A549 (cell line): ENCODE measurements at regions not wholly inside any gene's neighbourhood (a gene's known extent, or its start where the extent isn't known, plus 50 kb on each side); places are given as distances from the start of the nearest gene placed in this dataset.

Experiments
- ATAC-seq, 2 experiments: fragments of 200-7000 bp in 1 of 2; fragments of >200 bp in 1 of 2; cut with Nextera tagmentation in 1 of 2; cut with Tn5 transposase in 1 of 2; 3 replicates each; pipeline versions ENCODE4 v1.8.0 to v1.9.1; 2018 to 2020; ENCODE audit warnings: mild to moderate bottlenecking in 1 of 2, moderate library complexity in 1 of 2
- CTCF ChIA-PET: fragments of 300-600 bp; sonication (Branson Sonifier 250); formaldehyde crosslinking; extraction: SDS; loops from one replicate; lab custom pipeline; 2021; ENCODE audit warnings: antibody characterized with exemption, inconsistent platforms; lab: Yijun Ruan, JAX
- POLR2A ChIA-PET: fragments of 350-600 bp; formaldehyde crosslinking; extraction: SDS; loops from one replicate; lab custom pipeline; 2021; ENCODE audit warnings: antibody characterized with exemption, inconsistent platforms; lab: Yijun Ruan, JAX
- DNase-seq, 2 experiments: peaks; one replicate each; pipeline versions ENCODE4 v3.0.0 to v3.0.0-alpha.2; 2011 to 2016; ENCODE audit warnings: low read depth in 1 of 2, low spot score in 1 of 2
- FAIRE-seq: peaks from 2 replicates; lab custom pipeline; 2011; peaks lifted over from hg19 to GRCh38; lab: Jason Lieb, UNC
- H3K27ac ChIP-seq, 2 experiments: fragments of >200 bp; sonication (Bioruptor Twin); formaldehyde crosslinking; 3 replicates each; pipeline ENCODE4 v1.5.1; 2016 to 2017
- H3K4me1 ChIP-seq: fragments of >200 bp; sonication (Bioruptor Twin); formaldehyde crosslinking; 3 replicates; pipeline ENCODE4 v1.6.1; 2016
- H3K4me2 ChIP-seq: fragments of >200 bp; sonication (Bioruptor Twin); formaldehyde crosslinking; 3 replicates; pipeline ENCODE4 v1.6.1; 2016
- H3K4me3 ChIP-seq: fragments of >200 bp; sonication (Bioruptor Twin); formaldehyde crosslinking; 3 replicates; pipeline ENCODE4 v1.5.1; 2016
- H3K9me3 ChIP-seq: fragments of >200 bp; sonication (Bioruptor Twin); formaldehyde crosslinking; 3 replicates; pipeline ENCODE4 v1.6.1; 2016
- BHLHE40 ChIP-seq: IDR thresholded peaks from 2 replicates; pipeline ENCODE4 v1.6.1; 2012; ENCODE audit warnings: low read depth, low read length, inconsistent platforms
- CEBPB ChIP-seq, 2 experiments: fragments of >200 bp in 1 of 2; sonication (Bioruptor Twin) in 1 of 2; formaldehyde crosslinking in 1 of 2; IDR thresholded peaks; 2 replicates each; pipeline ENCODE4 v1.6.1; 2012 to 2016
- ESRRA ChIP-seq: fragments of 150-350 bp; IDR thresholded peaks from 2 replicates; pipeline ENCODE4 v1.6.1; 2014; ENCODE audit warnings: mild to moderate bottlenecking, low read length, borderline replicate concordance
- GATA3 ChIP-seq: IDR thresholded peaks from 2 replicates; pipeline ENCODE4 v1.6.1; 2012; ENCODE audit warnings: borderline replicate concordance
- HEYL ChIP-seq: fragments of 250-450 bp; sonication (Bioruptor Pico); IDR thresholded peaks from 2 replicates; pipeline ENCODE4 v1.8.0; 2021; ENCODE audit warnings: mild to moderate bottlenecking, moderate library complexity
- HOXB13 ChIP-seq: fragments of 250-450 bp; sonication (Bioruptor Pico); IDR thresholded peaks from 2 replicates; pipeline ENCODE4 v1.5.0; 2020; ENCODE audit warnings: low read depth, mild to moderate bottlenecking, moderate library complexity
- HOXB5 ChIP-seq: fragments of 250-450 bp; sonication (Bioruptor Pico); IDR thresholded peaks from 2 replicates; pipeline ENCODE4 v1.5.0; 2020; ENCODE audit warnings: mild to moderate bottlenecking, moderate library complexity
- JUNB ChIP-seq: fragments of >200 bp; sonication (Bioruptor Twin); formaldehyde crosslinking; IDR thresholded peaks from 2 replicates; pipeline ENCODE4 v1.6.1; 2016
- KDM1A ChIP-seq: fragments of 200-600 bp; sonication (generic); IDR thresholded peaks from 2 replicates; pipeline ENCODE4 v1.6.1; 2016; ENCODE audit warnings: low read depth, mild to moderate bottlenecking
- MAFK ChIP-seq: fragments of 450-650 bp; IDR thresholded peaks from 2 replicates; pipeline ENCODE4 v1.6.1; 2014; ENCODE audit not compliant: partially characterized antibody
- NPAS2 ChIP-seq: fragments of 250-450 bp; sonication (Bioruptor Pico); IDR thresholded peaks from 2 replicates; pipeline ENCODE4 v1.8.0; 2022; ENCODE audit warnings: mild to moderate bottlenecking, moderate library complexity, borderline replicate concordance
- PHF8 ChIP-seq: fragments of 200-600 bp; sonication (generic); IDR thresholded peaks from 2 replicates; pipeline ENCODE4 v1.6.1; 2016; ENCODE audit warnings: low read depth, mild to moderate bottlenecking, antibody characterized with exemption, moderate library complexity, borderline replicate concordance
- POLR2AphosphoS2 ChIP-seq: conservative IDR thresholded peaks from 2 replicates; pipeline ENCODE4 v1.6.1; 2012; ENCODE audit warnings: low read length, improper control_type of control experiment, inconsistent platforms
- RARB ChIP-seq: fragments of 250-450 bp; sonication (Bioruptor Pico); IDR thresholded peaks from 2 replicates; pipeline ENCODE4 v1.8.0; 2021; ENCODE audit warnings: mild to moderate bottlenecking, moderate library complexity
- RFX5 ChIP-seq: fragments of 450-650 bp; IDR thresholded peaks from 2 replicates; pipeline ENCODE4 v1.7.1; 2014; ENCODE audit warnings: antibody characterized with exemption, mild to moderate bottlenecking, moderate library complexity
- SREBF2 ChIP-seq: fragments of 450-650 bp; IDR thresholded peaks from 2 replicates; pipeline ENCODE4 v1.6.1; 2014; ENCODE audit warnings: mild to moderate bottlenecking, moderate library complexity
- ZC3H11A ChIP-seq: fragments of 450-650 bp; IDR thresholded peaks from 2 replicates; pipeline ENCODE4 v1.6.1; 2014; ENCODE audit warnings: antibody characterized with exemption, mild to moderate bottlenecking
- ZSCAN20 ChIP-seq: fragments of 250-450 bp; sonication (Bioruptor Pico); IDR thresholded peaks from 2 replicates; pipeline ENCODE4 v1.8.0; 2022; ENCODE audit warnings: mild to moderate bottlenecking, moderate library complexity
- WGBS: methylation state at CpG from one replicate; pipeline ENCODE4 v1.1.6; 2017; ENCODE audit errors: missing lambda C conversion rate; 5-methylcytosine and 5-hydroxymethylcytosine counted together
- TF ChIP-seq, protein P1 (sequence below): fragments of 250-450 bp; sonication (Bioruptor Pico); IDR thresholded peaks from 2 replicates; pipeline ENCODE4 v1.5.0; 2021; ENCODE audit warnings: mild to moderate bottlenecking, moderate library complexity, borderline replicate concordance
- TF ChIP-seq, protein P2 (sequence below): fragments of >200 bp; sonication (Bioruptor Twin); formaldehyde crosslinking; IDR thresholded peaks from 3 replicates; pipeline ENCODE4 v1.5.1; 2016
- TF ChIP-seq, protein P3 (sequence below): IDR thresholded peaks from 2 replicates; pipeline ENCODE4 v1.6.1; 2012; ENCODE audit warnings: low read depth, borderline replicate concordance
- TF ChIP-seq, protein P4 (sequence below): fragments of 200-600 bp; sonication (generic); IDR thresholded peaks from 2 replicates; pipeline ENCODE4 v1.6.1; 2016; ENCODE audit warnings: antibody characterized with exemption, mild to moderate bottlenecking, moderate library complexity
- TF ChIP-seq, protein P5 (sequence below): IDR thresholded peaks from 2 replicates; pipeline ENCODE4 v1.6.1; 2012
- TF ChIP-seq, protein P6 (sequence below): IDR thresholded peaks from 2 replicates; pipeline ENCODE4 v1.6.1; 2012

DNA sequence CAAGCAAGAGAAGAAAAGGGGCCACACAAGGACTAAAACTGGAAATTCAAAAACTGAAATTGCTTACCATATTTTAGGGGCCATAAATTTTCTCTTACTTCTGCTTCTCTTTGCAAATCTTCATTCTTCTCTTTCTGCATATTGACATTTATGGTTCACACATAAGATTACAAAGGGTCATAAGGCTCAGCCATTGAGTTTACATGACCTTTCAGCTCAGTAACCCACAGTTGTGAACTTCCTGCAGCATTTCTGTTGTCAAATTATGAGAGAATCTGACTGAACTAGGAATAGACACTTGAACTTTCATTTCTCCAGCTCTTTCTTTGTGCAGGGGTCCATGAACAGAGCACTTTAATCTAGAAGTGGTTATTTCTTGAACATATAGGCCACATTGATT lies 434.8 kb upstream of the CT83 start:
- Histone ChIP-seq H3K4me2 (no peak overlapping the region), H3K4me3 (no peak overlapping the region), H3K27ac (no peak overlapping the region)
- FAIRE-seq (no peak), ATAC-seq (no peak), DNase-seq (no peak)
- ChIA-PET POLR2A (no interaction called here), CTCF (no interaction called here)
- no peak for TF ChIP-seq NPAS2 (CRISPR knock-in tag)
- TF ChIP-seq CEBPB (IDR thresholded peaks at IDR 0.05): no peak
- TF ChIP-seq, protein P1, sequence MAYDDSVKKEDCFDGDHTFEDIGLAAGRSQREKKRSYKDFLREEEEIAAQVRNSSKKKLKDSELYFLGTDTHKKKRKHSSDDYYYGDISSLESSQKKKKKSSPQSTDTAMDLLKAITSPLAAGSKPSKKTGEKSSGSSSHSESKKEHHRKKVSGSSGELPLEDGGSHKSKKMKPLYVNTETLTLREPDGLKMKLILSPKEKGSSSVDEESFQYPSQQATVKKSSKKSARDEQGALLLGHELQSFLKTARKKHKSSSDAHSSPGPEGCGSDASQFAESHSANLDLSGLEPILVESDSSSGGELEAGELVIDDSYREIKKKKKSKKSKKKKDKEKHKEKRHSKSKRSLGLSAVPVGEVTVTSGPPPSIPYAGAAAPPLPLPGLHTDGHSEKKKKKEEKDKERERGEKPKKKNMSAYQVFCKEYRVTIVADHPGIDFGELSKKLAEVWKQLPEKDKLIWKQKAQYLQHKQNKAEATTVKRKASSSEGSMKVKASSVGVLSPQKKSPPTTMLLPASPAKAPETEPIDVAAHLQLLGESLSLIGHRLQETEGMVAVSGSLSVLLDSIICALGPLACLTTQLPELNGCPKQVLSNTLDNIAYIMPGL (CRISPR knock-in tag): no peak
- no peak for TF ChIP-seq POLR2AphosphoS2
- TF ChIP-seq, protein P2, sequence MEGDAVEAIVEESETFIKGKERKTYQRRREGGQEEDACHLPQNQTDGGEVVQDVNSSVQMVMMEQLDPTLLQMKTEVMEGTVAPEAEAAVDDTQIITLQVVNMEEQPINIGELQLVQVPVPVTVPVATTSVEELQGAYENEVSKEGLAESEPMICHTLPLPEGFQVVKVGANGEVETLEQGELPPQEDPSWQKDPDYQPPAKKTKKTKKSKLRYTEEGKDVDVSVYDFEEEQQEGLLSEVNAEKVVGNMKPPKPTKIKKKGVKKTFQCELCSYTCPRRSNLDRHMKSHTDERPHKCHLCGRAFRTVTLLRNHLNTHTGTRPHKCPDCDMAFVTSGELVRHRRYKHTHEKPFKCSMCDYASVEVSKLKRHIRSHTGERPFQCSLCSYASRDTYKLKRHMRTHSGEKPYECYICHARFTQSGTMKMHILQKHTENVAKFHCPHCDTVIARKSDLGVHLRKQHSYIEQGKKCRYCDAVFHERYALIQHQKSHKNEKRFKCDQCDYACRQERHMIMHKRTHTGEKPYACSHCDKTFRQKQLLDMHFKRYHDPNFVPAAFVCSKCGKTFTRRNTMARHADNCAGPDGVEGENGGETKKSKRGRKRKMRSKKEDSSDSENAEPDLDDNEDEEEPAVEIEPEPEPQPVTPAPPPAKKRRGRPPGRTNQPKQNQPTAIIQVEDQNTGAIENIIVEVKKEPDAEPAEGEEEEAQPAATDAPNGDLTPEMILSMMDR: no peak
- no peak for TF ChIP-seq RFX5
- no peak for TF ChIP-seq BHLHE40
- no peak for TF ChIP-seq MAFK
- TF ChIP-seq, all 56 proteins: peak for 0
- no peaks in the 10 kb centered on the region for H3K4me1 ChIP-seq
- no peaks in the 10 kb centered on the region for H3K9me3 ChIP-seq

DNA sequence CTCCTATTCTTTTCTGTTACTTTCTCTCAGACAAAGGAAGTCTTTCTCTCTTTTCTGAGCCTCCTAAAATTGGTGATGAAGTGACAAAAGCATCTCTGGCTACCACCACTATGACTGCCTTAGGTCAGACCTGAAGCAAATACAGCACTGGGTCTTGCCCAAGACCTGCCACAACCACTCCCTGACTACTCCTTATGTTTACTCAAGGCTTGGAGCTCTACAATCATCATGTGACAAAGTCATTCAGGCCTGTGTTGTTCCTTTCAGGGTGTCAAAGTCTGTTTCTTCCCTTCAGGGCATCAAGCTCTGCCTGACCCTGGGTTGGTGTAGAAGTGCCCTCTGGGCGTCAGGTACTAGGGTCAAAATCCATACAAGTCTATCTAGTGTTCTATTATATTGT lies 419.2 kb upstream of the CT83 start:
- ChIA-PET POLR2A (no interaction called here), CTCF (no interaction called here)
- ATAC-seq (no peak), FAIRE-seq (no peak), DNase-seq (no peak)
- no peak overlapping the region for H3K27ac ChIP-seq
- WGBS: 11% methylated on average over 1 of the region's 1 CpG
- H3K4me1 ChIP-seq: no peaks in the 10 kb centered on the region
- H3K4me3 ChIP-seq: no peak overlapping the region
- H3K4me2 ChIP-seq: no peak overlapping the region
- TF ChIP-seq, protein P3, sequence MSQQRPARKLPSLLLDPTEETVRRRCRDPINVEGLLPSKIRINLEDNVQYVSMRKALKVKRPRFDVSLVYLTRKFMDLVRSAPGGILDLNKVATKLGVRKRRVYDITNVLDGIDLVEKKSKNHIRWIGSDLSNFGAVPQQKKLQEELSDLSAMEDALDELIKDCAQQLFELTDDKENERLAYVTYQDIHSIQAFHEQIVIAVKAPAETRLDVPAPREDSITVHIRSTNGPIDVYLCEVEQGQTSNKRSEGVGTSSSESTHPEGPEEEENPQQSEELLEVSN: no peak
- TF ChIP-seq, protein P4, sequence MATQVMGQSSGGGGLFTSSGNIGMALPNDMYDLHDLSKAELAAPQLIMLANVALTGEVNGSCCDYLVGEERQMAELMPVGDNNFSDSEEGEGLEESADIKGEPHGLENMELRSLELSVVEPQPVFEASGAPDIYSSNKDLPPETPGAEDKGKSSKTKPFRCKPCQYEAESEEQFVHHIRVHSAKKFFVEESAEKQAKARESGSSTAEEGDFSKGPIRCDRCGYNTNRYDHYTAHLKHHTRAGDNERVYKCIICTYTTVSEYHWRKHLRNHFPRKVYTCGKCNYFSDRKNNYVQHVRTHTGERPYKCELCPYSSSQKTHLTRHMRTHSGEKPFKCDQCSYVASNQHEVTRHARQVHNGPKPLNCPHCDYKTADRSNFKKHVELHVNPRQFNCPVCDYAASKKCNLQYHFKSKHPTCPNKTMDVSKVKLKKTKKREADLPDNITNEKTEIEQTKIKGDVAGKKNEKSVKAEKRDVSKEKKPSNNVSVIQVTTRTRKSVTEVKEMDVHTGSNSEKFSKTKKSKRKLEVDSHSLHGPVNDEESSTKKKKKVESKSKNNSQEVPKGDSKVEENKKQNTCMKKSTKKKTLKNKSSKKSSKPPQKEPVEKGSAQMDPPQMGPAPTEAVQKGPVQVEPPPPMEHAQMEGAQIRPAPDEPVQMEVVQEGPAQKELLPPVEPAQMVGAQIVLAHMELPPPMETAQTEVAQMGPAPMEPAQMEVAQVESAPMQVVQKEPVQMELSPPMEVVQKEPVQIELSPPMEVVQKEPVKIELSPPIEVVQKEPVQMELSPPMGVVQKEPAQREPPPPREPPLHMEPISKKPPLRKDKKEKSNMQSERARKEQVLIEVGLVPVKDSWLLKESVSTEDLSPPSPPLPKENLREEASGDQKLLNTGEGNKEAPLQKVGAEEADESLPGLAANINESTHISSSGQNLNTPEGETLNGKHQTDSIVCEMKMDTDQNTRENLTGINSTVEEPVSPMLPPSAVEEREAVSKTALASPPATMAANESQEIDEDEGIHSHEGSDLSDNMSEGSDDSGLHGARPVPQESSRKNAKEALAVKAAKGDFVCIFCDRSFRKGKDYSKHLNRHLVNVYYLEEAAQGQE: no peak
- TF ChIP-seq, protein P5, sequence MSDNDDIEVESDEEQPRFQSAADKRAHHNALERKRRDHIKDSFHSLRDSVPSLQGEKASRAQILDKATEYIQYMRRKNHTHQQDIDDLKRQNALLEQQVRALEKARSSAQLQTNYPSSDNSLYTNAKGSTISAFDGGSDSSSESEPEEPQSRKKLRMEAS: no peak
- TF ChIP-seq JUNB (no peak), HEYL (CRISPR knock-in tag) (no peak), NPAS2 (CRISPR knock-in tag) (no peak), CEBPB (IDR thresholded peaks at IDR 0.05) (no peak), ZSCAN20 (CRISPR knock-in tag) (no peak), HOXB13 (CRISPR knock-in tag) (no peak), ESRRA (no peak), ZC3H11A (no peak), GATA3 (no peak), PHF8 (no peak), HOXB5 (CRISPR knock-in tag) (no peak), KDM1A (no peak), SREBF2 (no peak), RARB (no peak)
- TF ChIP-seq, protein P2: no peak
- TF ChIP-seq, protein P6, sequence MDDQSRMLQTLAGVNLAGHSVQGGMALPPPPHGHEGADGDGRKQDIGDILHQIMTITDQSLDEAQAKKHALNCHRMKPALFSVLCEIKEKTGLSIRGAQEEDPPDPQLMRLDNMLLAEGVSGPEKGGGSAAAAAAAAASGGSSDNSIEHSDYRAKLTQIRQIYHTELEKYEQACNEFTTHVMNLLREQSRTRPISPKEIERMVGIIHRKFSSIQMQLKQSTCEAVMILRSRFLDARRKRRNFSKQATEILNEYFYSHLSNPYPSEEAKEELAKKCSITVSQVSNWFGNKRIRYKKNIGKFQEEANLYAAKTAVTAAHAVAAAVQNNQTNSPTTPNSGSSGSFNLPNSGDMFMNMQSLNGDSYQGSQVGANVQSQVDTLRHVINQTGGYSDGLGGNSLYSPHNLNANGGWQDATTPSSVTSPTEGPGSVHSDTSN: no peak
- TF ChIP-seq, protein P1 (CRISPR knock-in tag): no peak
- H3K9me3 ChIP-seq: no peaks in the 10 kb centered on the region
